ENCODE measurements at regions not wholly inside any gene's neighbourhood (a gene's known extent, or its start where the extent isn't known, plus 50 kb on each side); places are given as distances from the start of the nearest gene placed in this dataset.

DNA sequence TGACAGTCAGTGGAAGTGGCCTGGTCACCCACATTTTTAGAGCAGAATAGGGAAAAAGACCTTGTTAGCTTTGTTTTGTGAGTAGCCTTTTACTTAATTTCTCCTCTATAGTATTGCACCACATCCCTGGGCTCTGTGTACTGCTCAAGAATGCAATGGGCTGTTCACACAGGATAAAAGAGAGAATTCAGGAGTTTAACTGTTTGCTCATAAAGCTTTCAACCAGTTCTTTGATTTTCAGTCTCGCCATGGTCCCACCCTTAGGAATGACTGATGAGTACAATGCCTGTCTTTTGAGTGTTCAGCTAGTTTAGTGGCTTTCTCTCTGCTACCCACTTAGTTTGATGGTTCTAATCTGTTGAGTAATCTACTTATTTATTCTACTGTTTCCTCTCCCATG lies 129.7 kb downstream of the PLG start:
- Histone ChIP-seq H3K27ac (no peak overlapping the region), H3K4me1 (no peaks in the 10 kb centered on the region), H3K9me3 (no peaks in the 10 kb centered on the region), H3K36me3 (no peaks in the 10 kb centered on the region), H3K4me3 (no peak overlapping the region), H3K27me3 (no peaks in the 10 kb centered on the region)
- no peak for DNase-seq (ENCODE audit: low spot score)
- TF ChIP-seq, protein P1, sequence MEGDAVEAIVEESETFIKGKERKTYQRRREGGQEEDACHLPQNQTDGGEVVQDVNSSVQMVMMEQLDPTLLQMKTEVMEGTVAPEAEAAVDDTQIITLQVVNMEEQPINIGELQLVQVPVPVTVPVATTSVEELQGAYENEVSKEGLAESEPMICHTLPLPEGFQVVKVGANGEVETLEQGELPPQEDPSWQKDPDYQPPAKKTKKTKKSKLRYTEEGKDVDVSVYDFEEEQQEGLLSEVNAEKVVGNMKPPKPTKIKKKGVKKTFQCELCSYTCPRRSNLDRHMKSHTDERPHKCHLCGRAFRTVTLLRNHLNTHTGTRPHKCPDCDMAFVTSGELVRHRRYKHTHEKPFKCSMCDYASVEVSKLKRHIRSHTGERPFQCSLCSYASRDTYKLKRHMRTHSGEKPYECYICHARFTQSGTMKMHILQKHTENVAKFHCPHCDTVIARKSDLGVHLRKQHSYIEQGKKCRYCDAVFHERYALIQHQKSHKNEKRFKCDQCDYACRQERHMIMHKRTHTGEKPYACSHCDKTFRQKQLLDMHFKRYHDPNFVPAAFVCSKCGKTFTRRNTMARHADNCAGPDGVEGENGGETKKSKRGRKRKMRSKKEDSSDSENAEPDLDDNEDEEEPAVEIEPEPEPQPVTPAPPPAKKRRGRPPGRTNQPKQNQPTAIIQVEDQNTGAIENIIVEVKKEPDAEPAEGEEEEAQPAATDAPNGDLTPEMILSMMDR (IDR thresholded peaks at IDR 0.05), result no peak

DNA sequence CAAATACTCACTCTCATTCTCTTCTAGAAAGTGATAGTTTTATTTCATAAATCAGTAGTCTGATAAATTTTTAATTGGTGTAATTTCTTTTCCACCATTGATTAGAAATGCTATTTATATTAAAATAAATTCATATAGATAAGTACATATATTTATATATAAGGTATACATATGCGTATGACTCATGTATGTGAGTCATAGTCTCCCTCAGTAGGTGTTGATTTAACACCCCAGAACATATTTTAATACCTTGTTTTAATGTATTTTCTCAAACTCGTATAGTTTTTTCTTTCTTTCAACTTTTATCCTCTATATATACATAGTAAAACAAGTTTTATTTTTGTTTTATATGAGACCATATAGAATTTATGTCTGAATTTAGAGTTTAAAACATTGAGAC lies 130.4 kb downstream of the PLG start:
- Histone ChIP-seq H3K9me3 (no peaks in the 10 kb centered on the region), H3K27ac (no peak overlapping the region), H3K4me3 (no peak overlapping the region), H3K27me3 (no peaks in the 10 kb centered on the region), H3K36me3 (no peaks in the 10 kb centered on the region), H3K4me1 (no peaks in the 10 kb centered on the region)
- no peak for DNase-seq (ENCODE audit: low spot score)
- TF ChIP-seq, protein P1 (IDR thresholded peaks at IDR 0.05), result no peak

DNA sequence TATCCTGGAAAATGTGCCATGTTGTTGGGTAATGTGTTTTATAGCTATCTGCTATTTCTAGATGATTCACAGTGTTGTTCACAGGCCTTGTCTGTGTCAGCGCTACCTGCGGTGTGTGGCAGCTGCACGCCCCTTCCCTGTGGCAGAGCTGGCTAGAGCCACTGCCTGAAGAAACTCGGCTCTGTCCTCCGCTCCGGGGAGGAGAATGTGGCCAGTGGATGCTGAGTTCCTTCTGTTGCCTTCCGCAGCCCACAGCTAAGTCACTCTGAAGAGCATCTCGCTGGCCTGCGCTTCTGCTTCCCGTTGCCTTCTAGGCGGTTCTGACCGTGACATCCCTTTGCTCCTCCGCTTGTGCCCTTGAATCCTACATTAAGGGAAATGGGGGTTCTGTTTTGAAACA lies 135.1 kb downstream of the PLG start:
- H3K4me1 ChIP-seq, result no peaks in the 10 kb centered on the region
- TF ChIP-seq, protein P1 (IDR thresholded peaks at IDR 0.05), result no peak

GRCh38 chr6:160851031-160851430 lies 140.5 kb upstream of the MAP3K4 start:
- Histone ChIP-seq H3K9me3 (no peaks in the 10 kb centered on the region), H3K27me3 (no peaks in the 10 kb centered on the region), H3K36me3 (no peaks in the 10 kb centered on the region), H3K4me3 (no peak overlapping the region), H3K27ac (no peak overlapping the region), H3K4me1 (no peaks in the 10 kb centered on the region)
- no peak for DNase-seq (ENCODE audit: low spot score)
- TF ChIP-seq, protein P1 (IDR thresholded peaks at IDR 0.05), result no peak

More for the DNA sequence above, 135.1 kb downstream of the PLG start:
- H3K4me3 ChIP-seq, result no peak overlapping the region
- DNase-seq (ENCODE audit: low spot score), result no peak
- no peaks in the 10 kb centered on the region for H3K27me3 ChIP-seq
- no peak overlapping the region for H3K27ac ChIP-seq
- H3K36me3 ChIP-seq, result no peaks in the 10 kb centered on the region
- no peaks in the 10 kb centered on the region for H3K9me3 ChIP-seq

- no peak overlapping the region for H3K4me3 ChIP-seq
- no peak overlapping the region for H3K27ac ChIP-seq
- H3K27me3 ChIP-seq, result no peaks in the 10 kb centered on the region
- DNase-seq (ENCODE audit: low spot score), result no peak
- no peaks in the 10 kb centered on the region for H3K9me3 ChIP-seq
- no peaks in the 10 kb centered on the region for H3K4me1 ChIP-seq
- no peaks in the 10 kb centered on the region for H3K36me3 ChIP-seq
- TF ChIP-seq, protein P1 (IDR thresholded peaks at IDR 0.05), result no peak
These were observed 137.6 kb upstream of the MAP3K4 start for GRCh38 chr6:160853946-160854345.

DNA sequence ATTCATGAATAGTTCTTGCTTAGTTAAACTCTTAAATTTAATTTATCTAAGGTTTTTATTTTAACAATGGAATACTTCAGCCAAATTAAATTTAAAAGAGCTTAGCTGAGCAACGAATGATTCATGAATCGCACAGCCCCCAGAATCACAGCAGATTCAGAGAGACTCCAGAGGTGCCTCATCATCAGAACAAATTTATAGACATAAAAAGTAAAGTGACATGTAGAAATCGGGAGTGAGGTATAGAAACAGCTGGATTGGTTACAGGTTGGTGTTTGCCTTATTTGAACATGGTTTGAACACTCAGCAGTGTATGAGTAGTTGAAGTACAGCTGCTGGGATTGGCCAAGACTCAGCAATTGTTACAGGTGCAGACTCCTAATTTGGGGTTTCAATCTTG lies 132.7 kb upstream of the MAP3K4 start:
- no peaks in the 10 kb centered on the region for H3K36me3 ChIP-seq
- no peak for DNase-seq (ENCODE audit: low spot score)
- no peaks in the 10 kb centered on the region for H3K27me3 ChIP-seq
- no peak overlapping the region for H3K4me3 ChIP-seq
- H3K9me3 ChIP-seq, result no peaks in the 10 kb centered on the region
- no peak overlapping the region for H3K27ac ChIP-seq
- TF ChIP-seq, protein P1 (IDR thresholded peaks at IDR 0.05), result no peak
- no peaks in the 10 kb centered on the region for H3K4me1 ChIP-seq

Measured in right atrium auricular region (tissue), 2 donors.